ENCODE measurements at regions not wholly inside any gene's neighbourhood (a gene's known extent, or its start where the extent isn't known, plus 50 kb on each side); places are given as distances from the start of the nearest gene placed in this dataset.

DNA sequence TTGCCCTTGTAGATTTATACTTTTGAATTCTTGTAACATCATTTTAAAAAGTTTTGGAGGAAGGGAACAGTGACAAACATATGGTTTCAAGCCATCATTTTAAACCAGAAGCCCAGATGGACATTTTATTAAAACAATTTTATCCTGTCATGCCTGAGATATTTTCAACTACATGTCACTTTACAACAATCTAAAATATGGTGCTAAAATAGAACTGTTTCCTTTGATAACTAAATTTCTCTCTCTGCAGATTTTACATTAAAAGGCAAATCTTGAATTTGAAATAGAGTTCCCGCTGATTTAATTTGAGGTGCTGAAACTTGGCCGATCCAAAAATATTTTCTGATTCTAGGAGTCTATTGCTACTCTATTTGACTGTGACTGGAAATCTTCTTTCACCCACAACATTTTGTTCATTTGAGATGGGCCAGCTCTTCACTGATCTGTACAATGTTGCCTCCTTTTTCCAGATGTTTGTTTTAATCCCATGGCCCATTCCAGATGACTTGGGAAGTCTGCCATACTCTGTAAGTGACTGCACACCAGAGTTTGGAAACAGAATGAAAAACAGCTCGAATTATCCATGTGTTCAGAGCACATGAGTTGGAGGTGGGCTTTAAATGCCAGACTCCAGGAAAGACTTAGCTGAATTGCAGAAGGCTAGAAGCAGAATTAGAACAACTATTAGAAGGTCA is 402.5 kb downstream of the TMEM135 start:
- in situ Hi-C loops (cut with HindIII; ENCODE audit: low sequenced_read_pairs), result no loop called here

DNA sequence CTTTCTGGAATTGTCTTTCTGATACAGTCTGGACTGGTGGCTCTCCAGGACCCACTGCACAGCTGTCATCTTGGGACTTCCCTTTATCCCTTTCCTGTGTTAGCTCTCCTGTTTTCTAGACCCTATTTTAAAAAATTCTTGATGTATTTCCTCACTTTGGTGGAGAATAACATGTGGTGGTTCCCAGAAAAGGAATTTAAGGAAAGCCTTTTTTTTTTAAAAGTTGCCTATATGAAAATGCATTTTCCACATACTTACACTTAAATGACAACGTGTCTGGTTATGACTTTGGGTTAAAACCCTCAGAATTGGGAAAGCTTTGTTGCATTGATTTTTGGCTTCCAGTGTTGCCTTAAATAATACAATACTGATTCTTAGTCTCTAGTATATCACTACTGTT is 400.7 kb downstream of the TMEM135 start:
- in situ Hi-C loops (cut with HindIII; ENCODE audit: low sequenced_read_pairs), result no loop called here

DNA sequence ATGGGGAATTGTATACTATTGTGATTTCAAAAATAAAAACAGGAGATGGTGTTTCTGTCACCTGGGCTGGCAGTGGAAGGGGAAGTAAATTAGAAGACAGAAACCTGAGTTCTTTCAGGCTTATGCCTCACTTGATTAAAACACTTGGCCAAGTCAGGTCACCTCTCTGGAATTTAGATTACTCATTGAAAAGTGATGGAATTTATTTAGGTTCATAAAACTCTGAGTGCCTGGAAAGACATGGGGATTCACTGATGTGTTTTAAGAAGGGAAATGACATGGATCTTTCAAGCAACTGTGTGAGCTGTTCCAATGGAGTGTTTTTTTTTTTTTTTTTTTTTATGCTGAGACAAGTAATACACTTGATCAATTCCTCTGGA is 400.1 kb downstream of the TMEM135 start:
- in situ Hi-C loops (cut with HindIII; ENCODE audit: low sequenced_read_pairs), result no loop called here

- in situ Hi-C loops (cut with HindIII; ENCODE audit: low sequenced_read_pairs), result no loop called here
Observed at GRCh38 chr11:87437133-87437843, 399.6 kb downstream of the TMEM135 start.

GRCh38 chr11:87432022-87432421 is 394.3 kb downstream of the TMEM135 start:
- in situ Hi-C loops (cut with HindIII; ENCODE audit: low sequenced_read_pairs), result no loop called here

DNA sequence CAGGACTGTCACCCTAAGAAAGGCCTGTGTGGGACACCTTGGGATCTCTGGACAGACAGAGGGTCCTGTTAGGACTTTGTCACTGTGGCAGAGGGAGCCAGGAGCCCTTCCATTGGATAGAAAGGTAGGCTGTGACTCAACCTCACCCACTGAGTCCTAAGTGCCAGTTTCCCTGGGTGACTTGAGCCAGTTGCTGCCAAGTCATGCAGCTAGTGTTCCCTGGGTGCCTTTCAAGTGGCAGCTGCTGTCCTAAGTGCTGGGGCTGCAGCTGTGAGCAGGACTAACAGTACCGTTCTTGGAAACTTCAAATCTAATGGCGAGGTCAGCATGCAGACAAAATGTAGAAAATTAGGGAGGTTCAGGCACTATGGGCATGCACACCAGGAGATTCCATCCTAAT is 393.7 kb downstream of the TMEM135 start:
- in situ Hi-C loops (cut with HindIII; ENCODE audit: low sequenced_read_pairs), result no loop called here

GRCh38 chr11:87430821-87431220 is 393.1 kb downstream of the TMEM135 start:
- in situ Hi-C loops (cut with HindIII; ENCODE audit: low sequenced_read_pairs), result no loop called here

- in situ Hi-C loops (cut with HindIII; ENCODE audit: low sequenced_read_pairs), result no loop called here
Observed at GRCh38 chr11:87429996-87430395, 392.3 kb downstream of the TMEM135 start.

- in situ Hi-C loops (cut with HindIII; ENCODE audit: low sequenced_read_pairs), result no loop called here
Observed at GRCh38 chr11:87428266-87428665, 390.5 kb downstream of the TMEM135 start.

GRCh38 chr11:87425943-87426342 is 388.2 kb downstream of the TMEM135 start:
- in situ Hi-C loops (cut with HindIII; ENCODE audit: low sequenced_read_pairs), result no loop called here

GRCh38 chr11:87425391-87425790 is 387.7 kb downstream of the TMEM135 start:
- in situ Hi-C loops (cut with HindIII; ENCODE audit: low sequenced_read_pairs), result no loop called here

DNA sequence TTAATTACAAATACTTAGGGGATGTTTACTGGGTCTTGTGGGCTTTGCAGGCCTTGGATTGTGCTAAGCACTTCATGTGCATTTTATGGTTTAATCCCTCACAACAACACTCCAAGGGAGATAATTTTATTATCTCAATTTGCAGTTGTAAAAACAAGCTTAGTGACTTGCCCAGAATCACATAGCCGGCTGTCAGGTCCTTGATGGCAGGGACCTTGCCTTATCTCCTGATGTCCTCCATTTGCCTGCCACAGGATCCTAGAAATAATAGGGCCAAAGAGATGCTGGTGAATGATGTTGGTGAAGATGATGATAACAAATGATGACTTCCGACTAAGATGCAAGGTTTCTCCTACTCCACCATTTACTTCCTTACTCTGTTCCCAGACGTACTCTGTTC is 385.4 kb downstream of the TMEM135 start:
- in situ Hi-C loops (cut with HindIII; ENCODE audit: low sequenced_read_pairs), result no loop called here

- in situ Hi-C loops (cut with HindIII; ENCODE audit: low sequenced_read_pairs), result no loop called here
Observed at GRCh38 chr11:87422566-87422965, 384.8 kb downstream of the TMEM135 start.

- in situ Hi-C loops (cut with HindIII; ENCODE audit: low sequenced_read_pairs), result no loop called here
Observed at GRCh38 chr11:87421422-87421821, 383.7 kb downstream of the TMEM135 start.

GRCh38 chr11:87417951-87418350 is 380.2 kb downstream of the TMEM135 start:
- in situ Hi-C loops (cut with HindIII; ENCODE audit: low sequenced_read_pairs), result no loop called here

DNA sequence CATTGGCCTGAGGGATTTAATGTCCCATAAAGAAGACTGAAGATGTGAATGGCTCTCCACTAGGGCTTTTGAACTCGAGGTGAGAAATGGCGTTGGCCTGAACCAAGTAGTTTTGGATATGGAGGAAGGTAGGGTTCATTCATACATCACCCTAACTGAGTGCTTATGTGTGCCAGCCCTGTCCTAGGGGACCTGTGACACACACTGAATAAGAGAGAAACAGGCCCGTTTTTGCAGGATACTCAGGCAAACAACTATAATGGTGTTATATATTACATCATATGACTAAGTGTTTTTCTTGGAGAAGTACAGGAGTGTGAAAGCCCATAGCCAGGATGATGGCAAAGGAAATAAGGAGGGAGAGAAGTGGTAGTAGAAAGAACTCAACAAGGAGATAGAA is 368.1 kb downstream of the TMEM135 start:
- in situ Hi-C loops (cut with HindIII; ENCODE audit: low sequenced_read_pairs), result no loop called here

- in situ Hi-C loops (cut with HindIII; ENCODE audit: low sequenced_read_pairs), result no loop called here
Observed at GRCh38 chr11:87405356-87405755, 367.6 kb downstream of the TMEM135 start.

DNA sequence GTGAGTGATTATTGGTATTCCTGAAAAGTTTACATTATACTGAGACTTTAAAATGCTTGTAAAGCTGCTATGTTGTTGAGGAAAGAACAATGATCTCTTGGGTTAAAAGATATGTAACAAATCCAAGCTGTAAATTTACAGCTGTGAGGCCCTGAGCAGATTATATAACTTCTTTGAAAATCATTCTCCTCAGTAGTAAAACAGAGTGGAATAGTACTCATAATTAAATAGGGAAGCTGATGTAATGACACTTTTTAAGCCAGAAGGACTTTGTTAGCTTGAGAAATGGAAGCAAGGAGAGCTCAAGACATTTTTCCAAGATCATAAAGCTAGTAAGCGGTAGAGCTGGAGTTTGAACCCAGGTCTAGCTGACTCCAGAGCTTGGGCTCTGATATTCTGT is 363.9 kb downstream of the TMEM135 start:
- in situ Hi-C loops (cut with HindIII; ENCODE audit: low sequenced_read_pairs), result no loop called here

GRCh38 chr11:87399341-87399740 is 361.6 kb downstream of the TMEM135 start:
- in situ Hi-C loops (cut with HindIII; ENCODE audit: low sequenced_read_pairs), result no loop called here

- in situ Hi-C loops (cut with HindIII; ENCODE audit: low sequenced_read_pairs), result no loop called here
Observed at GRCh38 chr11:87398931-87399330, 361.2 kb downstream of the TMEM135 start.

- in situ Hi-C loops (cut with HindIII; ENCODE audit: low sequenced_read_pairs), result no loop called here
Observed at GRCh38 chr11:87397011-87397865, 359.5 kb downstream of the TMEM135 start.

DNA sequence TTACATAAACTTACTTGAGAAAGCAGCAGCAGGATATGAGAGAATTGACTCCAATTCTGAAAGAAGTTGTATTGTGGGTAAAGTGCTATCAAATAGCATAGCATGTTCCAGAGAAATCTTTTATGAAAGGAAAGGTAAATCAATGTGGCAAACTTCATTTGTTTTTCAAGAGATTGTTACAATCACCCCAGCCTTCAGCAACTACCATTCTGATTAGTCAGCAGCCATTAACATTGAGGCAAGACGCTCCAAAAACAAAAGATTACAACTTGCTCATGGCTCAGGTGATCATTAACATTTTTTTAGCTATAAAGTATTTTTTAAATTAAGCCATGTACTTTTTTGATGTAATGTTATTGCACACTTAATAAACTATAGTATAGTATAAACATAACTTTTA is 357.2 kb downstream of the TMEM135 start:
- in situ Hi-C loops (cut with HindIII; ENCODE audit: low sequenced_read_pairs), result no loop called here
